Head of caudate nucleus (tissue), 42 donors: ENCODE measurements at regions not wholly inside any gene's neighbourhood (a gene's known extent, or its start where the extent isn't known, plus 50 kb on each side); places are given as distances from the start of the nearest gene placed in this dataset.

Experiments
- DNase-seq, 42 donors: peaks; one replicate each; pipeline versions ENCODE4 v3.0.0 to v3.0.0-alpha.2; 2020 to 2021; ENCODE audit warnings: mixed read lengths in 7 of 42
- intact Hi-C: fragments of 100-400 bp; cut with DNase I; formaldehyde crosslinking; loops from one replicate; pipeline ENCODE4 v1.15.0; 2022

- DNase-seq = no peak
- intact Hi-C loops = no loop called here
These were observed 111.7 kb upstream of the COX10 start for GRCh38 chr17:13957636-13958035.

GRCh38 chr17:13958773-13959172, 110.5 kb upstream of the COX10 start:
- intact Hi-C loops = no loop called here
- DNase-seq = no peak

GRCh38 chr17:13961265-13961664, 108.0 kb upstream of the COX10 start:
- no peak for DNase-seq
- intact Hi-C loops = no loop called here

GRCh38 chr17:13962716-13963240, 106.5 kb upstream of the COX10 start:
- intact Hi-C loops = no loop called here
- no peak for DNase-seq

GRCh38 chr17:13967416-13967815, 101.9 kb upstream of the COX10 start:
- intact Hi-C loops = no loop called here
- no peak for DNase-seq

DNA sequence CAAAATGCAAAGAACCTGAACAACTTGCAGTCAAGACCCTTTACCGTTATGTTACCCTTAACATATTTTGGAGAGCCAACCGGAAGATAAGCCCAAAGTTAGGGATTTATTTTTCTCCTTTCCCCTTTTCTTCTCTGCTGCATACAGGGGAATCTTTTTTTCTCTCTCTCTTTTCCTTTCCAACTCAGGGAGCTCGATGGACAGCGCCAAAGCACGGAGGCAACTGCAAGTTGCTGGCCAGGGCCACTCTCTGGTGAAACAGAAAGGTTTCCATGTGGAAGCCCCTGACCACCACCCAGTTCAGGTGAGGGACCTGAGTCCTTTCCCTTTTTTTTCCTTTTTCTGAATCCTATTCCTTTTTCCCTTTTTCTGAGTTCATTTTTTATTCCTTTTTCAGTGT, 98.8 kb upstream of the COX10 start:
- intact Hi-C loops = no loop called here
- no peak for DNase-seq

DNA sequence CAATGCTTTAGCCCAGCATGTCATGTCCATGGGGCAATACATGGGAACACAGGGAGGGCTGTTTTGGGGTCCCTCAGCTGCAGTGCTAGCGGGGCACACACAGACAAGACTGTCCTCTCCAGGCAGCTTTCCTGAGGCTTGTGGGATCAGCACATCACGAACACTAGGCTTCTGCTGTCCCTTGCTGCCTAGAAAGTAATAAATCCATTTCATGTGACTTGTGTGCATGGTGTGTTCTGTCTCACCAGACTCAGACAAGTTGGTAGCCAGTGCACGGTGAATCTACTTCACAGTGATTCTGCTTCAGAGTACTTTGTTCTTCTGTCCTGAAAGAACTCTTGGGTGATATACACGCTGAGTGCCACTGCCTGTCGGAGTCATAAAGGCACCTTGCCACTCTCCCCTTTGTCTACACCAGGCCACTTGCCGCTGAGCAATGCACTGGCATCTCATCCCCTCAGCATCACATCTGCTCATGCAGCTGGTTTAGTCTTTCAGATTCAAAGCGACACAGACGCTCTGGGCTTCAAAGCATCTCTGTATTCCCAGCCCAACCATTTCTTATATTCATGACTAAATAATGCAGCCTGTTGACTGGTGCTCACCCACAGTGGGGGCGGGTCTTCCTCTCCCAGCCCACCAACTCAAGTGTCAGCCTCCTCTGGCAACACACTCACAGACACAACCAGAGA, 95.2 kb upstream of the COX10 start:
- DNase-seq = peak in 2 of 42 donors; percentile 9 to 10
- intact Hi-C loops = no loop called here

- DNase-seq = no peak
- intact Hi-C loops = no loop called here
These were observed 91.5 kb upstream of the COX10 start for GRCh38 chr17:13977837-13978236.

GRCh38 chr17:13978478-13978877, 90.8 kb upstream of the COX10 start:
- intact Hi-C loops = no loop called here
- no peak for DNase-seq

DNA sequence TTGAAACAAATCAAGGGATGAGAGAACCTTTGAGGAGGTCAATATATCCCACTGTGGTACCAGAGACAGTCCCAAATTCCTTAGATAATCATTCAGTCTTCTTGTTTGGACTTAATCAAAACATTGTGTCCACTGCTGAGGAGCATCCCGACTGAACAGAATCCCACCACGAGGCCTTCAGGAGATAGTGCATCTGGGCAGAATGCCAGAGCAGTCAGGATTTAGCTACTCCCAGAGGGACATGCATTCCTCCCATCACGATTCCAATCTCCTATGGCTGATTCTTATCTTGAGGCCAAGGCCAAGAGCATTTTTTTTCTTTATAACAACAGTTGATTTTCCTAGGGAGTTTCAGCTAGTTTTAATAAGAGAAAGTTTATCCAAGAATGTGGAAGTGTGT, 87.4 kb upstream of the COX10 start:
- DNase-seq = no peak
- intact Hi-C loops = no loop called here

- intact Hi-C loops = no loop called here
- peak in 2 of 42 donors; percentile 2 to 9 for DNase-seq
These were observed 84.3 kb upstream of the COX10 start for GRCh38 chr17:13984956-13985355.

DNA sequence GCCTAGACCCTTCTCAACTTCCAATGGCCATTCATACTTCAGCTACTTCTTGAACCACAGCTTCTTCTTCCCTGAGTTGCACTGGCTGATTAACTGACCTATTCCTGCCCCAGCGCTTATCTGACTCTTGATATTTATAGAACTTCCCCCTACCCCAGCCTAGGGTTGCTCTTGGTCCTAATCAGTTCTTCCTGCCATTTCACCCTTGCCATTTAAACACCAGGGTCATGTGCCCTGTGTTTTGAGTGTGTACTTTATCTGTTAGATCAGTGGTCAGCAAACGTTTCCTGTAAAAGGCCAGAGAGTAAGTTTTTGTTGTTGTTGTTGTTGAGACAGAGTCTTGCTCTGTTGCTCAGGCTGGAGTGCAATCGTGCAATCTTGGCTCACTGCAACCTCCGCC, 82.4 kb upstream of the COX10 start:
- DNase-seq = no peak
- intact Hi-C loops = no loop called here

DNA sequence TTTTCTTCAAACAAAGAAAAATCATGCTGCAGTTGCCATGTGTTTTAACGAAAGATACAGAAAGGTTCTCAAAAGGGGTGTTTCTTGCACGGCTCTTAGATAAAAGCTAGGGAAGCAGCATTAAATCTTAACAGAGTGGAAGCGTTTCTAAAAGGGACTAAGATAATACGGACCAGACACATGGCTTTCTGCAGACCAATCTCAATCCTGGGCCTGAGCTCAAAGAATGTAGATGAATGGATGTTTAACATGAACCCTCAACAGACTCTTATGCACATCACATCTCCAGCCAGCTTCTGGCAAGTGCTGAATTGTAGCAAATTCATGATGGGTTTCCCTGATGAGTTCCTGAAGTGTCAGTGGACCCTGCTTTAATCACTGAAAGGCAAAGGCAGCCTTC, 80.2 kb upstream of the COX10 start:
- intact Hi-C loops = no loop called here
- no peak for DNase-seq

- intact Hi-C loops = no loop called here
- peak in 28 of 42 donors; percentile 20 to 80 (median 46) for DNase-seq
These were observed 76.2 kb upstream of the COX10 start for GRCh38 chr17:13993106-13993505.

DNA sequence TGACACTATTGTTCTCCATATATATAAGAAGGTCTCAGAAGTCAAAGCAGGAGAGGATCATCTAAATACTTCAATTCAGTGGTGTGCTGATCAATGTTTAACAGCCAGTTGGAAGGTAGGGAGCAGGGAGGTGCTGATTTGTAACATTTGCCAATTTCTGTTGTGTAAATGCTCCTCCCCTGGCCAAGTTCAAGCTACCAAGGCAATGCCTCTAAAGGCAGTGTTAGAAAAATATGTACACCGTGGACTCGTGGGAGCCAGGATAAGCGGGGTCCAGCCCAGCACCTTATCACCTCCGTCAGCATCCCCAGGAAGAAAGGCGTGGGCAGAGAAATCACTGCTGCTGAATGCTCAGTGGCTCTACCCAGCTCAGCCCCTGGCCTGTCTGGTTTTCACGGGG, 75.3 kb upstream of the COX10 start:
- intact Hi-C loops = no loop called here
- DNase-seq = no peak

- no peak for DNase-seq
- intact Hi-C loops = no loop called here
These were observed 73.4 kb upstream of the COX10 start for GRCh38 chr17:13995856-13996271.

DNA sequence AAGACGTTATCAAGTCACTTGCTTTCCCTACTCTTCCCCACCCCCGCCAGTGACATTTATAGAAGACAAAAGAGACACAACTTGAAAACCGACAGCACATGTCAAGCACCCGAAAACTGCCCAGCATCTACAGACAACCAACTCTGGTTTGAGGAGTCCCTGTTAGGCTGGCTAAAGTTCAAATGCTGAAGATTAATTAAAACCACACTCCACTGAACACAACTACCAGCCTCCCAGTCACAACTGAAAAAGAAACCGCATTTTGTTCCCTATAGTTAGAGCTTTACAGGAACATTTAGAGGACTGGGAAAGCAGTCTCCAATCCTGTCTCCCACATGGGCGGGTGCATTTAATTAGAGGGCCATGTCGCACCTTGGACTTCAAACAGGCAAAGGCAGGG, 73.0 kb upstream of the COX10 start:
- DNase-seq = no peak
- intact Hi-C loops = no loop called here

- intact Hi-C loops = no loop called here
- no peak for DNase-seq
These were observed 72.6 kb upstream of the COX10 start for GRCh38 chr17:13996748-13997147.

DNA sequence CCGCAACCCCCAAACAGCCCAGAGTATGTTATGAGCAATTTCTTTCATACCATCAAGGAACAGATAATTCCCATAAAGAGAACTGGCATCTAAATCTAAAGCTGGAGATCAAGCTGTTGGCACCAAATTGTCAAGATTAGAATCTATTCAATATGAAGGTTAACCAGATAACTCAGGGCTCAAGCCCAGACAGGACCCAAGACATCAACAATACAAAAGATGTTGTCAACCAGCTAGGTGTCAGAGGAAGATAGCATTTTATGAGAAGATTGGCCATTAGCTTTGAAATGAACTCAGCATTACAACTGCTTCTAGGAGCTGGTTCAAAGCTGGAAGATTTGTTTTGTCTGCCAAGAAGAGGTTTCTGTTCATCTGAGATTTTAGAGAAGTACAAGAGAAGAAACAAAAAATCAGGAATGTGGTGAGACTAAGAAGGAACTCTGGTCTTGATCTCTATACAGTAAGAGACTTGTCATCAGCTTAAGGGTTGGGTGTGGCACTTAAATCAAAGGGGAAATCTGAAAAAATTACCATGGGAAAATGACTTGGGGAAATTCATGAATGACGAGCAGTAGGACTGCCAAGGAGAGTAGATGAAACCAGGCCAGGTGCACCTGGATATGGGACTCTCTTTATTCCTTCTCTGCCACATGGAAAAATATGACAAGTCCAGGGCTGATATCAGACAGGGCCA, 64.2 kb upstream of the COX10 start:
- intact Hi-C loops = no loop called here
- DNase-seq = no peak

DNA sequence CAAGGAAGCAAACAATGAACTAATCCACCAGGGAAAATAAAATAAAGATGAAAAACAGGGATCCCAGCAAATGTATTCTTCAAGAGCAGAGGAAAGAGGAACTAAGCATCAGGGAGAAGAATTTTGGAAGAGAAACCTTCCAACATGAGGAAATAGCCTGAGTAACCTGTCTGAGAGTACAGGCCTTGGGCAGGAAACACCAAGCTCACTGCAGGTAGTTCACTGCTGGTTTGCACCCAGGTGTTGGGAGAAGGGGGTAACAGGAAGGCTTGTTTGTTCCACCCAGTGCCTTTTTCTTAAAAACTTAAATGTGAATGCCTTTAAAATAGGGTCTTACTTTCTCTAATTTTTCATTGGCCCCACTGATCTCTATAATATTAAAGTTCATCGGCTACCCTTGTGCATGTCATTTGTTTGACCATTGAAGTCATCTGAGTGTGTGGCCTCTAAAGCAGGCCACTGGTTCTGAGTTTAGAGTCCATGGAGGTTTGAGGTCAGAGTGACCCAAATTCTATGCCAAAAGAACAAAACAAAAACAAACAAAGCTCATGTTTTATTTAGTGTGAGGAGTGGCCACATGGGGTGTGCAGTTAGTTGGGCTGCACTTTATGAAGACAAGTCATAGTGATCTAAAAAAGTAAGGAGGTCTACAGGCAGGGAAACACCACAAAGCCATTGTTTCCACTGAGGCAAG, 62.9 kb upstream of the COX10 start:
- no peak for DNase-seq
- intact Hi-C loops = no loop called here
